Thymus (tissue), 11 donors: ENCODE measurements at regions not wholly inside any gene's neighbourhood (a gene's known extent, or its start where the extent isn't known, plus 50 kb on each side); places are given as distances from the start of the nearest gene placed in this dataset.

Source experiments
- DNase-seq, 9 donors: peaks; one replicate each; pipeline ENCODE4 v3.0.0-alpha.2; 2013; ENCODE audit warnings: low spot score in 9 of 9, low read depth in 6 of 9, missing footprints in 1 of 9
- H3K27ac ChIP-seq, 2 donors: one replicate each; pipeline ENCODE4 v1.5.1; 2013; ENCODE audit warnings: control low read depth in 1 of 2, low read depth in 1 of 2, low read length in 1 of 2, mild to moderate bottlenecking in 1 of 2, moderate library complexity in 1 of 2
- H3K27me3 ChIP-seq, 2 donors: one replicate each; pipeline ENCODE4 v1.5.1; 2013; ENCODE audit warnings: low read length in 1 of 2; ENCODE audit not compliant: control insufficient read depth in 2 of 2, insufficient read depth in 1 of 2
- H3K36me3 ChIP-seq, 2 donors: one replicate each; pipeline ENCODE4 v1.5.1; 2013; ENCODE audit warnings: low read length in 1 of 2, mild to moderate bottlenecking in 1 of 2, moderate library complexity in 1 of 2; ENCODE audit not compliant: control insufficient read depth in 2 of 2, insufficient read depth in 2 of 2
- H3K4me1 ChIP-seq, 2 donors: one replicate each; pipeline ENCODE4 v1.5.1; 2013; ENCODE audit warnings: low read length in 2 of 2; ENCODE audit not compliant: control insufficient read depth in 2 of 2, insufficient read depth in 2 of 2
- H3K4me3 ChIP-seq, 2 donors: one replicate each; pipeline ENCODE4 v1.5.1; 2013; ENCODE audit warnings: low read length in 2 of 2, control low read depth in 1 of 2, mild to moderate bottlenecking in 1 of 2
- H3K9me3 ChIP-seq, 2 donors: one replicate each; pipeline ENCODE4 v1.5.1; 2013; ENCODE audit warnings: low read length in 1 of 2, mild to moderate bottlenecking in 1 of 2; ENCODE audit not compliant: control insufficient read depth in 2 of 2, insufficient read depth in 1 of 2
- WGBS: extraction: QIAGEN DNeasy Blood & Tissue Kit; methylation state at CpG from one replicate; pipeline ENCODE4 v1.1.7; 2013; 5-methylcytosine and 5-hydroxymethylcytosine counted together
- donor health status: healthy.

GRCh38 chr16:85367485-85367884 lies 245.6 kb upstream of the GSE1 start:
- Histone ChIP-seq H3K4me3 (no peak overlapping the region), H3K36me3 (no peaks in the 10 kb centered on the region), H3K27ac (no peak overlapping the region), H3K4me1 (peaks cover 0 to 11% of the 10 kb centered on the region in 2 donors), H3K9me3 (peaks cover 0 to 6% of the 10 kb centered on the region in 2 donors), H3K27me3 (peaks cover 0 to 45% of the 10 kb centered on the region in 2 donors)
- no peak for DNase-seq
- 96% methylated on average over 12 of the region's 12 CpGs for WGBS

DNA sequence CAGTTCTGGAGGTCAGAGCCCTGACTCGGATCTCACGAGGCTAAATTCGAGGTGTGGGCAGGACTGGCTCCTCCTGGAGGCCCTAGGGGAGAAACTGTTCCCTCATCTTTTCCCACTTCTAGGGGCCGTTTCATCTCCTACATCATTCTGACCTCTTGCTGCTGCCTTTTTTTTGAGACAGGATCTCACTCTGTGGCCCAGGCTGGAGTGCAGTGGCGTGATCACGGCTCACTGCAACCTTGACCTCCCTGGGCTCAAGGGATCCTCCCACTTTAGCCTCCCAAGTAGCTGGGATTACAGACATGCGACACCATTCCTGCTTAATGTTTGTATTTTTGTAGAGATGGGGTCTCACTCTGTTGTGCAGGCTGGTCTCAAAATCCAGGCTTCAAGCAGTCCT lies 244.1 kb upstream of the GSE1 start:
- Histone ChIP-seq H3K36me3 (no peaks in the 10 kb centered on the region), H3K27ac (no peak overlapping the region), H3K4me1 (peaks cover 0 to 16% of the 10 kb centered on the region in 2 donors), H3K4me3 (no peak overlapping the region), H3K9me3 (peaks cover 0 to 3% of the 10 kb centered on the region in 2 donors), H3K27me3 (peaks cover 0 to 42% of the 10 kb centered on the region in 2 donors)
- DNase-seq: no peak
- WGBS: 96% methylated on average over 7 of the region's 7 CpGs

DNA sequence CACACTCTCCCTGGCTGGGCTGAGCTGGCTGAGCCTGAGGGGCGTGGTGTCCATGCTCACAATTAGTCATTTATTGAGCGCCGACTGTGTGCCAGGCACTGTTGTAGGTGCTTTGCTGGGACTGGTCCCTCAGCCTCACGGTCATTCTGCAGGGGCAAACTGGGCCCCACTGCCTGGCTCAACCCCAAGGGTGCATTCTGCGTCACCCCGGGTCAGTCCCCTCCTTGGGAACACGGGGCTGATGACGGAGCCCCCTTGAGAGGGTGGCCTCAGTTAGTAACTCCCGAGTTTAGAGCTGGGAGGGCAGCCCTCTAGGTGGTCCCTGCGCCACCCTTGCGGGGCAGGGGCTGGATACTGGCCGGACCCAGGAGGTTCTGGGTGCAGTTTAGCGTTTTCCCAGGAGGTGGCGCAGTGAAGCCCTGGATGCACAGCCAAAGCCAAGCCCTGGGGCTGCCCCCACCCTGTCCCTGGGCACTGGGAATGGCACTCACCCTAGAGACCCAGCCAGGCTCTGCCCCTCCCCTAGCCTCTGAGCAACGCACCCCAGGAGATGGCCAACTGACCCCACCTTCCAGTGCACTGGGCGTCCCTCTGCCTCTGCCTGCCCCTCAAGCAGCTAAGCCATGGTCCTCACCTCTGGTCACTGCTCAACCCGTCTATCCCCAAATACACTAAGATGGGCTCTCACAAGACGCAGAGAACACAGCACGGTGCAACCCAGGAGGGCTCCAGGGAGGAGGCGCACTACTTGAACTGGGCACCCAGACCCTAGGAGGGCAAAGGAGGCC lies 243.2 kb upstream of the GSE1 start:
- no peak overlapping the region for H3K4me3 ChIP-seq
- H3K27ac ChIP-seq: no peak overlapping the region
- no peaks in the 10 kb centered on the region for H3K9me3 ChIP-seq
- H3K4me1 ChIP-seq: peaks cover 0 to 12% of the 10 kb centered on the region in 2 donors
- H3K36me3 ChIP-seq: no peaks in the 10 kb centered on the region
- peak in 2 of 9 donors; percentile 26 to 50 for DNase-seq
- peaks cover 0 to 36% of the 10 kb centered on the region in 2 donors for H3K27me3 ChIP-seq
- 74% methylated on average over 20 of the region's 20 CpGs for WGBS

DNA sequence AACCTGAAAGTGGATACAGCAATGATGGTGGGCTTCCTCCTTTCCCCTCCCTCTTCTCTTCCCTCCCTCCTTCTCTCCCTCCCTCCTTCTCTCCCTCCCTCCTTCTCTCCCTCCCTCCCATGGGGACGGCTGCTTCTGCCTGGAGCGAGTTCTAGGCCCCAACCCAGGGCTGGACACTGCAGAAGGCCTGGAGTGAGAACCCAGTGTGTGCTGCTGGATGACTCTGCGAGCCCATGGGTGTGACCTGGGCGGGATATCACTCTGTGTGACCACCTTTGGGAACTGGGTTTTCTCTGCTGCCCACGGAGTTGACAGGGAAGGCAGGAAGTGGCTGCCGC lies 242.6 kb upstream of the GSE1 start:
- peaks cover 0 to 30% of the 10 kb centered on the region in 2 donors for H3K27me3 ChIP-seq
- no peaks in the 10 kb centered on the region for H3K9me3 ChIP-seq
- H3K36me3 ChIP-seq: no peaks in the 10 kb centered on the region
- H3K27ac ChIP-seq: no peak overlapping the region
- DNase-seq: no peak
- H3K4me1 ChIP-seq: peaks cover 0 to 11% of the 10 kb centered on the region in 2 donors
- WGBS: 91% methylated on average over 6 of the region's 6 CpGs
- no peak overlapping the region for H3K4me3 ChIP-seq

DNA sequence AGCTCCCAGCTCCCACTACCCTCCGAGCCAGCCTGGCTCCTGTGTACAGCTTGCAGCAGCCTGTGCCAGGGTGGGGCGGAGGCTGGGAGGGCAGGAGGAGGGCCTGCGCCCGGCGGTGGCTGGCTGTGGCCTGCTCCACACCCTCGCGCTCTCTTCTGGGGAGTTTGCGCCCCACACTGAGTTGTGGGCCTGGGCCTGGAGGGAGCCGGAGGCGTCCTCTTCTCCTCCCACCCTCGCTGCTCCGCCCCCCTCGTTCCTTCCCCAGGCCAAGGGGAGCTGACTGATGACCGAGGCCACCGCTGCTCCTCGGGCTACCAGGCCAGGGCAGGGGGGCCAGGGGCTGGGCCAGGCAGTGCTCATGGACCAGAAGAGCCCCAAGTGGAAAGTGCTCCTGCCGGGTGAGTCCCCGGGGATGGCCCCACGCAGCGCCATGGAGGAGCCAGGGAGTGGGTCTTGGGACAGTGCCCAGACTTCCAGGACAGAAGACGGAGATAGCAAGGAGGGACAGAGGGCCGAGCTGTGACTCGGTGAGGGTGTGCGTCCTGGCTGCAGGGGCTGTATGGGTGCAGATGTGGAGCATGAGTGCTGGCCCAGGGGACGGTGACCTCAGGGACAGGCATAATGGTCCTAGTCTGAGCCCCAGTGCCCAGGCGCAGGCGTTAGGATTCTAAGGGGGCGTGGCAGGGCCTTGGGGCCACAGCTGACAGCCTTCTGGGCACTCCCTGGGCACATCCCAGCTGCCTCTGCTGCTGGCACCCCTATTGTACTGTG lies 242.1 kb upstream of the GSE1 start:
- no peak overlapping the region for H3K4me3 ChIP-seq
- 92% methylated on average over 28 of the region's 28 CpGs for WGBS

GRCh38 chr16:85371948-85372347 lies 241.2 kb upstream of the GSE1 start:
- H3K27ac ChIP-seq: no peak overlapping the region
- no peaks in the 10 kb centered on the region for H3K9me3 ChIP-seq
- H3K36me3 ChIP-seq: no peaks in the 10 kb centered on the region
- peaks cover 0 to 18% of the 10 kb centered on the region in 2 donors for H3K27me3 ChIP-seq
- H3K4me1 ChIP-seq: peaks cover 0 to 8% of the 10 kb centered on the region in 2 donors
- H3K4me3 ChIP-seq: no peak overlapping the region
- 96% methylated on average over 10 of the region's 10 CpGs for WGBS
- no peak for DNase-seq

More for the DNA sequence above, 242.1 kb upstream of the GSE1 start:
- Histone ChIP-seq H3K4me1 (peaks cover 0 to 9% of the 10 kb centered on the region in 2 donors), H3K27ac (no peak overlapping the region), H3K27me3 (peaks cover 0 to 25% of the 10 kb centered on the region in 2 donors), H3K36me3 (no peaks in the 10 kb centered on the region), H3K9me3 (no peaks in the 10 kb centered on the region)
- no peak for DNase-seq

DNA sequence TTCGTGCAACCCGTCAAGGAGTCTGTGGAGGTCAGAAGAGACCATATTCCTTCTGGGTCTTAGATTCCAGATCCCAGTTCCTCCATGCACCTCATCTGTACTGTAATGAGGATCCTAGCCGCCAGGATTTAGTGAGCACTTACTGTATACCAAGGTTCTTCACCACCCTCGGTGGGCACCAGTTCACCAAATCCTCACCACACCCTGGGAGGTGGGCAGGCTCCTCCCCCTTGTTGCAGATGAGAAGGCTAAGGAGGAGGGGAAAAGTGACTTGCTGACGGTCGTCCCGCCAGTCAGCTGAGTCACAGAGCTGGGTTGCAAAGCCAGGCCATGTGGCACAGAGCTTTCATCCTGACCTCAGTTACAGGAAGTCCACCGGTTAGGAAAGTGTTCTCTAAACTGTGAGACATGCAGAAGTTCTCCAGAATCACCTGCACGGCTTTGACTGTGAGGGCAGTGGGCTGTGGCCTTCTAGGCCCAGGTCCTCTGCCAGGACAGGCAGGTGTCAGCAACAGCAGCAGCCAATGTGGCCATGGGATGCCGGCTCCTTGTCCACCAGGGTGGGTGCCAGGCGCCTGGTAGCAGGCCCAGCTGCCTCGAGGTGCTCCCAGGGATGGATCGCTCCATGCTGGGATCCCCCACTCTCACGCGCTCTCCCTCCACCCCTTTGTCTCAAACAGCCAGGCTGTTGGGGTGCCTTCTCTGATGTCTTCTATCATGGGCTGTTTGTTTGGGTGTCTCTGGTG lies 240.3 kb upstream of the GSE1 start:
- H3K4me1 ChIP-seq: peaks cover 0 to 16% of the 10 kb centered on the region in 2 donors
- peak in 1 of 9 donors; percentile 36 for DNase-seq
- H3K9me3 ChIP-seq: no peaks in the 10 kb centered on the region
- H3K27me3 ChIP-seq: peaks cover 0 to 18% of the 10 kb centered on the region in 2 donors
- H3K4me3 ChIP-seq: no peak overlapping the region
- no peak overlapping the region for H3K27ac ChIP-seq
- H3K36me3 ChIP-seq: no peaks in the 10 kb centered on the region
- WGBS: 57% methylated on average over 15 of the region's 15 CpGs

DNA sequence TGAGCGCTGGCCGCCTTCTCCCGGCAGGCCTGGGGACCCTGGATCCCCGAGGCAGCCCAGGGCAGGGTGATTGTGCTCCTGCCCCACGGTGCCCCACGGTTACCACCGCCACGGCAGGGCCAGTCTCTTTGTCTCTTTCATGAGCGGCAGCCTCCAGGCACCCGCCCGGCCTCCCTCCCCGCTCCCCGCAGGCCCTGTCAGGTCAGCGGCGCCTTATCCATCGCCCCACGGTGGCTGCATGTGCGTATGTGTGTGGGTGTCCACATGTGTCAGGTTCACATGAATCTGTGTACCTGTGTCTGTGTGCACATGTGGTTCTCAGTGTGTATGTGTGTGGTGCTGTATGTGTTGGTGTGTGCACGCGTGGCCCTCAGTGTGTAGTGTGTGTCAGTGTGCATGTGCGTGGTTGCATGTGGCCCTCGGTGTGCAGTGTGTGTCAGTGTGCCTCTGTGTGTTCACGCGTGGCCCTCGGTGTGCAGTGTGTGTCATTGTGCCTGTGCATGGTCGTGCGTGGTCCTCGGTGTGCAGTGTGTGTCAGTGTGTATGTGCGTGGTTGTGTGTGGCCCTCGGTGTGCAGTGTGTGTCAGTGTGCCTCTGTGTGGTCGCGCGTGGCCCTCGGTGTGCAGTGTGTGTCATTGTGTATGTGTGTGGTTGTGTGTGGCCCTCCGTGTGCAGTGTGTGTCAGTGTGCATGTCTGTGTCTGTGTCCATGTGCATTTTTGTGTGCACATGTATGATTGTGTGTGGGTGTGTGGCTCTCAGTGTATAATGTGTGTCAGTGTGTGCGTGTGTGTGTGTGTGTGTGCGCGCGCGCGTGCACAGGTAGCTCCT lies 239.2 kb upstream of the GSE1 start:
- Histone ChIP-seq H3K4me3 (no peak overlapping the region), H3K27me3 (peaks cover 0 to 20% of the 10 kb centered on the region in 2 donors), H3K4me1 (peaks cover 0 to 20% of the 10 kb centered on the region in 2 donors), H3K9me3 (no peaks in the 10 kb centered on the region), H3K27ac (no peak overlapping the region), H3K36me3 (no peaks in the 10 kb centered on the region)
- DNase-seq: no peak
- WGBS: 94% methylated on average over 41 of the region's 41 CpGs
